ENCODE measurements at regions not wholly inside any gene's neighbourhood (a gene's known extent, or its start where the extent isn't known, plus 50 kb on each side); places are given as distances from the start of the nearest gene placed in this dataset.
"Not testable (repeated sequence)": the region's sequence is repeated elsewhere in the genome, so short reads cannot be mapped to it uniquely, and the experiment has no call there.

GRCh38 chr16:66242206-66242605, 124.3 kb upstream of the CDH5 start:
- not testable (repeated sequence) for TF ChIP-seq CTCF (conservative IDR thresholded peaks at IDR 0.05; ENCODE audit: low read length); EZH2phosphoT487 (IDR thresholded peaks at IDR 0.05; ENCODE audit: borderline replicate concordance, low read depth, low read length)
